HG03039 (cell line): ENCODE measurements at regions not wholly inside any gene's neighbourhood (a gene's known extent, or its start where the extent isn't known, plus 50 kb on each side); places are given as distances from the start of the nearest gene placed in this dataset.

Experiments
- ATAC-seq: cut with Tn5 transposase; IDR thresholded peaks from one replicate; pipeline ENCODE4 v1.9.1; 2021; ENCODE audit warnings: mild to moderate bottlenecking, moderate library complexity; ENCODE audit not compliant: unreplicated experiment

- no peak for ATAC-seq
Observed at GRCh38 chr5:98989727-98990126, 60.9 kb upstream of the CHD1 start.

- no peak for ATAC-seq
Observed at GRCh38 chr5:98986587-98986986, 57.8 kb upstream of the CHD1 start.

GRCh38 chr5:98982880-98983279 is 54.1 kb upstream of the CHD1 start:
- ATAC-seq: no peak
